NT2/D1 (cell line): ENCODE measurements at regions not wholly inside any gene's neighbourhood (a gene's known extent, or its start where the extent isn't known, plus 50 kb on each side); places are given as distances from the start of the nearest gene placed in this dataset.
"Not testable (repeated sequence)": the region's sequence is repeated elsewhere in the genome, so short reads cannot be mapped to it uniquely, and the experiment has no call there.

Experiments
- YY1 ChIP-seq: IDR thresholded peaks from 2 replicates; pipeline ENCODE4 v1.6.1; 2011; ENCODE audit not compliant: insufficient read length, insufficient read depth
- ZNF274 ChIP-seq: IDR thresholded peaks from 2 replicates; pipeline ENCODE4 v1.6.1; 2011; ENCODE audit warnings: mild to moderate bottlenecking, low read depth, low read length

GRCh38 chr6:158881276-158881675, 62.1 kb upstream of the EZR start:
- not testable (repeated sequence) for TF ChIP-seq ZNF274, YY1
